HG03432 (cell line): ENCODE measurements at regions not wholly inside any gene's neighbourhood (a gene's known extent, or its start where the extent isn't known, plus 50 kb on each side); places are given as distances from the start of the nearest gene placed in this dataset.

ENCODE experiments used
- ATAC-seq: cut with Tn5 transposase; IDR thresholded peaks from one replicate; pipeline ENCODE4 v1.9.1; 2021; ENCODE audit warnings: mild to moderate bottlenecking, moderate library complexity; ENCODE audit not compliant: unreplicated experiment

DNA sequence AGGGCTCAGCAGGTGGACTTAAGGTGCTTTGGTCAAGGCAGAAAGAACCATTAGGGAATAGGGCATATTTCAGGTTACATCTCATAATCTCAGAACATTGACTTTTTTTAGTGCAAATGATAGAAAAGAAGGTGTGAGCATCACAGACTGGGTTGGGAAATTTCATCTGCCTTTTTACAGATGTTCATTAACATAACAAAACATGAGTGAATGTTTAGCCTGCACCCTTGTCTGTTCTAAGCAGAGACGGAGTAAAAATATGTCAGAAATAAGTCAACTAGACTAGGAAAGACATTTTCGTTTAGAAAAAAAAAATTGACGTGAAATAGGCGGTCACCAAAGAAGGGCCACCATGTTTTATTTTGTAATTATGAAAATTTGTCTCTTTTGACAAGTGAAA is 127.5 kb upstream of the CDH13 start:
- ATAC-seq, result no peak

DNA sequence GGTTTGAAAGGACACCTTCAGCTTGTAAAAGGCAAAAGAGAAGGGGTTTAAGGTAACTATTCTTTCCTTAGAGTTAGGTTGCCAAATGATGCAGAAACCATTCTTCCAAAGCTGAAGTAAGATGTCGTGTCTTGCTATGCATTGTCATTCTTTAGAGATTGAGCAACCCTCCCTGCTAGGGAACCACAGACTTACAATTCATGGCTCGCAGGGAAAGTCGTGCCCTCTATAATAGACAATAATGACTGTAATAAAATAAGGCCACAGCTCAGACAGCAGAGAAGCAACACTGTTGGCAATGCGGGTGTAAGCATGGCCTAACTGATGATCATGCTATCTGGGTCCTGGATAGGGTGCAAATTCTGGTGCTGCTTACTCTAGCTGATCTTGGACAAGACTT is 129.6 kb upstream of the CDH13 start:
- ATAC-seq, result no peak

DNA sequence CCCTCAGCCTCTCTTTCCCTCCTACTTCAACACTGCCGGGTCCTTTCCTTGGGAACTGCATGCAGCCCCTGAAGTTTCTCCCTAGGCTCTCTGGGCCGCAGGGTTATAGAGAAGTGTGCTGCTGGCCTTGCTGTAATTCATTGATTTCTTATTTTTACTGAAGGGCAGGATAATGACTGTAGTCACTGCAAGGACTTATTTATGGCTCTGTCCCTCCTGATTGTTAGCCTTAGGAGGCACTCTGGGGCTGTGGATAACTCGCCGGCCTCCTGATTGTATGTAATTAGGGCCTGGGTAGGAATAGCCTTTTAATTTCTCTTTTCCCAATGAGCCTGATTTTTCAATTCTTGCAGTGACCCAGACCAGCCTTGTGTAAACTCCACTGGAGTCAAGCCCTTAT is 138.3 kb upstream of the CDH13 start:
- ATAC-seq, result no peak

DNA sequence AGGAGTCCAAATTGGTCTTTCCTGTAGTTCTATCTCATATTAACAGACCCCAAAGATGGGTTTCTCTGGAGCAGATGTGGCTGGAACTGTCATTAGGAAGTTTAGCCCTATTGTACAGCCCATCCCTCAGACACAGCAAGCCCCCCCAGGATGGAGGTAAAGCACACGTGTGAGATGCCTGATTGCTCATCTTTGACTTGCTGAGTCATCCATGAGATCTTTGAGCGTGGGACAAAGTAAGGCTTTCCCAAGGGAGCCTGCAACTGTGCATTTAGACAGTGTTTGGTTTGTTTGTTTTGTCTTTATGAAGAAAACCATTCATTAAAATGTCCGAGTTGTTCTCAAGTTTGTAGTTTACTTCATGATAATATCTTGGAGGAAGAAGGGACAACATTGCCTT is 145.3 kb upstream of the CDH13 start:
- ATAC-seq, result no peak

DNA sequence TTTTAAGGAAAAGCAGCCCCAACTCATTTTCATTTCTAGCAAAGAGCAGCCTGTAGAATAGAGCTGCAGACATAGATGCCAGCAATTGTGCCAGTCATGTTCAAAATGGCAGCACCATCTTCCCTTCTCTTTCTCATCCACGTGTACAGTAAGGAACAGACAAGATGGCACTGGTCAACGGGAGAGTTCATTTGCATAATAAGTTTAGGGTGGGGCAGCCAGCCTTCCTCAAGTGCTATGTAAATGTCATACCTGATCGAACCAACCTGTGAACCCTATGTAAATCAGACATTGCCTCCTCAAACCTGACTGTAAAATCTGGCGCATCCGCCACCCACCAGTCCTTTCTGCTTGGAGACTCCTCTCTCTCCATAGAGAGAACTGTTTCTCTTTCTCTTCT is 150.0 kb upstream of the CDH13 start:
- no peak for ATAC-seq

DNA sequence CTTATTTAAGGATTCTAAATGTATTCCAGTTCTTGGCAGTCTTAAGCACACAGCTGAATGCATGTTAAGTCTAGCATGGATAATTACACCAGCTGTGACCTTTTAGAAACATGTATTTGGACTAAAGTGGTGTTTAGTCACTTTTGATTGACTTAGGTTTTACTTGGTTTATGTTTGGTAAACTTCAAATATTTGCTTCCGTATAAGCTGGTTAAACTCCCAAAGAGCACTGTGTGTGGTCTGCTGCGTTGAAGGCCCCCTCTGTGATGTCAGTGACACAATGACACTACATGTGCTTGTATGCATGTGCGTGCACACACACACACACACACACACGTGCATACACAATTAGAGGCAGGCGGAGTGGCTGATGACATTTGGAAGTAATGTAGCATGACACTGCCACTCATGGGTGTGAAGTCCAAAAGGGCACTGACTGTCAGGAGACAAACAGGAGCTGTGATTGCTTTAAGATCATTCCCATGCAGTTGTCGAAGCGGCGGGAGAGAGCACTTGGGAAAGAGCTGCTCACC is 156.1 kb upstream of the CDH13 start:
- ATAC-seq, result no peak

DNA sequence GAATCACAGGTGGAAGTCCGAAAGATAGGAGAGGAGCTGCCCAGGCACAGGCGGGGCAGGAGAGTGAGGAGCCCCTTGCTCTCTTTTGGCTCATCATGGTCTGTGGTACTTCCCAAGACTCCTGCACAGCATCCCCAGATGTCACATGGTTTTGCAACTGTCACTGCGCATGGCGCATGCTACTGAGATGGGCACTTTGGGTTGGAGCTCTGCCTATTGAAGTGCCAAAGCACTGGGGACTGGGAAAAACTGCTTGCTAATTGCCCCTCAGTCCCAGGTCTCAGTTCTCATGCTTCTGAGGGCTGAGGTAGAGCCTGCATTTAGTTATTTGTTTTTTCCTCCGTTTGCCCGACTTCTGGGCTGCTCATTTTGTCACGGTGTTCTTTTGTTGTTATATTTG is 156.8 kb upstream of the CDH13 start:
- no peak for ATAC-seq

DNA sequence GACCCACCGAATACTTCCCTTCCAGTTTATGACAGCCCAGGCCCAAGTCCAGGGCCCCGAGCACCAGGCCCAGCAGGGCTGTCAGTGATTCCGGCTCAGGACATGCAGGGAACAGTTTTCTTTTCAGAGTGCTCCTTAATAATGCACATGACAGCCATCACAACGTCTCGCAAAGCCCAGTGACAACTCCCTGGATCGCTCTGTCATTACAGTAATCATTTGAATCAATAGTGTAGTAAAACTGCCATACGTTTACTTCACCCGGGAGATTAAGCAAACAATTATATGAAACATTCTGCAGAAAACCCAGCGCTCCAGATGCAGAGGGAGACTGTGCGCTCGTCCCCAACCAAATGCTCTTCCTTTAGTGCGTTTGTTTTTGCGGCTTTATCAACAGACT is 162.6 kb upstream of the CDH13 start:
- no peak for ATAC-seq

DNA sequence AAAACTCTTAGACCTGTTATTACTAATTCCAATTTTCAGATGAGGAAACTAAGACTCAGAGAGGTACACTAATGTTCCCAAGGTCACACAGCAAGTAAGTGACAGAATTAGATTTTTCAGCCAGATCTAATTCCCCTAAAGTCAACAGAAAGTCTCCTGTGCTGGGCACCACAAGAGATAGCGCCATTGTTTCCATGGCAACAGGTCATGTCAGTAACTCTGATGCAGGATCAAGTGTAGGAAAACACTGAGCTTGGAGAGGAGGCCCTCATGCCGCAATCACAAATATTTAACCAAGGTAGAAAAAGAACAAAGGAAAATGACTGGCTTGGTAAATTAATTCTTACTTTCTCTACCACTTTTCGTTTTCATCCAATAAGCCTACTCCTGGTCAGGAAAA is 166.0 kb upstream of the CDH13 start:
- no peak for ATAC-seq

DNA sequence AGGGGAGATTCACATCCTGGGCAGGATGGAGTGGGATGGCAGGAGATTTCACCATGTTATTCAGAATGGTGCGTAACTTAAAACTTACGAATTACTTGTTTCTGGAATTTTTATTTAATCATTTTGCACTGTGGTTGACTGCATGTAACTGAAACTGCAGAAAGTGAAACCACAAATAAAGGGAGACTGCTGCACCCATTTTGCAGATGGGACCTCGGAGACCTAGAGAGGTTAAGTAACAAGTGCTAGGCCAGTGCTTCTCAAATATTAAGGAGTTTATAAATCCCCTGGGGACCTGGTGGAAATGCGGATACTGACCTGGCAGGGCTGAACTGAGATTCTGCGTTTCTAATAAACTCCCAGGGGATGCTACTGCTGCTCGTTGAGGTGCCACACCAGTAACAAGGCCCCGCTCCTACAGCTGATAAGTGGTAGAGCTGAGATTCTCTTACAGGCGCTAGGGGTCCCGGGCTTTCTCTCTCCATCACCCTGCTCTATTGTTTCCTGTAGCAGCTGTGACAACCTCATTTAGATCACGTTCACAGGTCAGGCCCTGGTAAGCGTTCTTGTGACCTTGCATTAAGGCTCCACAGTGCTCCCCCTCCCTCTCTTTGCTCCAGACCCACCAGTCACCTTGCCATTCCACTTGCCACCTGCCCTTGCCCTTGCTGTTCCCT is 167.1 kb upstream of the CDH13 start:
- ATAC-seq, result no peak

DNA sequence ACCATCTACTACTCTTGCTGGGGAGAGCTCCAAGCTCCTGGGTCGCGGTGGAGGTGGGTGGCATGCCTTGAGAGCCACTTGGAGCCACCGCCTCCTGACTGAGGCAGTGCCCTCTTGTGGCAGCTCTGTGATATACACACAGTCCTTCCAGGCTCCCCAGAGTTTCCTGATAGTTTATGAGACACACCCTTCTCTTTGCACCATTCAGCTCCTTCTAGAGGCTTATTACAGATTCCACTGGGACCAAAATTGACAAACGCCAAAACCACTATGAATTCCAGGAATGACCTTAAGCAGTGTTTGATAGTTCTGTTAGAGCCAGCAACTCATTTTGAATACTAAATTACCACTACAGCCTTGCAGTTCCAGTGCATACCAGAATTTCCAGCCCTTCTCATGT is 170.1 kb upstream of the CDH13 start:
- ATAC-seq, result peak; percentile 75

DNA sequence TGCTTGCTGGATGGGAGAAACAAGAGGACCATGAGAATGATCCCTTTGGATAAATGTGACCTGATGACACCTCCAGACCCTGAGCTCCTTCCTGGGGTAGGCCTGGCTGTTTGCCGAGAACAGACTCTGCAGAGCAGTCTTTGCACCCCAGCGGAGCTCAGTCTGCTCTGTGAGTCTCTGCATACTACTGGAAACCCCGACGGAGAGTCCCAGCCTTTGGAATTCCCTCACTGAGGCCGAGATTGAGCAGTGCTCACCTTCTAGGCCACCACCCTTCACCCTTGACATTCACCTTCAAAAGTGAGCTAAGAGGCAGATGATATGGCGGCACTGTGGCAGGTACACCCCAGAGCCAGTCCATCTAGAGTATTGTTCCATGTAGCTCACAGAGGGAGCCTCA is 172.2 kb upstream of the CDH13 start:
- no peak for ATAC-seq

DNA sequence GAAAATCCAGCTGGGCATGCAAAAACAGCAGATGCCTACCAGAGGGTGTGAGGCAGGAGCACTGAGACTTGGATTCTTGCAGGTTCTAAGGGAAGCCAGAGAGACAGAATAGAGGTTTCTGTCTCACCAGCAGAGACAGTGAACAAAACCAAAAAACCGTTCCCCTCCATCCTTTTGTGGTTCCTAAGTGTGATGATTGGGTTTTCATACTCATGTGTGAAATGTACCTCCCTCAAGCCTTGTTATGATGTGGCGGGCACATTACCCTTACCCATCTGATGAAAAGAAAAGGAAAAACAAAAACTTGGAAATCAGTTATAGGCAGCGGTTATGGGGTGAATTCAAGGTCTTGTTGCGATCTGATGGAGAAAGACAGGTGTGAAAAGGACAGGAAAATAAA is 172.6 kb upstream of the CDH13 start:
- ATAC-seq, result no peak

DNA sequence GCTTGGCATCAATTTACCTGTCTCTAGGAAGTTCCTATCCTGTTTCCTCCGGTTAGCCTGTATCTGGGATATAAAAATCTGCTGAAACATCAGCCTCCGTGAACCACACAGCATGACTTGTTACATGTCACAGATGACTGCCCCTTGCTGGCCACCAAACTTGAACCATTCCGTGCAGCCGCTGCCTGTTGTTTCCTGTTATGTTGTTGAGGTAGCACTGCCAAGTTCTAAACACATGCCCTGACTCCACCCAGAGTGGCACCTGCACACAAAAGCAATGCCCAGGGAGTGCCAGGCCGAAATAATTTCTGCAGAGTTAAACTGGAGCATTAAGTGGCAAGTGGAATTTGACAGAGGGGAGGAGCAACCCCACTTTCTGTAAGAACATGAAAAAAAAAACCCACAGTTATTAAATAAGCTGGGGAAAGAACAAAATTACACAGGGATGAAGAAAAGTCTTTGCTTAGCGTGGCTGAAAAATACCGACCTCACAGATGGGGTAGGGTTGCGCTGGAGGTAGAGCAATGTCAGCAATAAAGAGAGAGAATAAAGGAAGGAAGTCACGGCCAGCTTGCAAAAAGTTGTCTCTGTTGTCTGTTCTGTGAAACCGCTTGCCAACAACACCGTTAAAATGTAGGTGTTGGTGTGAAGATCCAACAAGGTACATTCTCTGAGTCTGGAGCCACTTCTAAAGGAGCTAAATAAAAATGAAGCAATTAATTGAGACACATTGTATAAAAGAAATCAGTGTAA is 174.6 kb upstream of the CDH13 start:
- ATAC-seq, result no peak

DNA sequence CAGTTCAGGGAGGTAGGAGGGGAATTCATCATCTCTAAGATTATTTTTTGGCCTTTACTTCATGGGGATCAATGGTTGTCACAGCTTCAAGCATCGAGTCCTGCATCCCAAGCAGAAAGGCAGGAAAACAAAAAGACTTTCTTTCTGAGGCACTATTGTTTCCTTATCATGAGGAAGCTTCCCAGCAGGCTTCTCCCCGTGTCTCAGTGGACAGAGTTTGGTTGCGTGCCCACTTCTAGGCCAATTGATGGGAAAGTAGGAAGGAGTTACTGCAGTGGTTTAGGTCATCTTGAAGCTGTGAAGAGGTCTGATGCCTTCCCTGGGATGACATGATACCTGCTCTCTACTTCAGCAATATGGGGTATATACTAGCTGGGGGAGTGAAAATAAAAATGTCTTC is 175.3 kb upstream of the CDH13 start:
- ATAC-seq, result no peak

DNA sequence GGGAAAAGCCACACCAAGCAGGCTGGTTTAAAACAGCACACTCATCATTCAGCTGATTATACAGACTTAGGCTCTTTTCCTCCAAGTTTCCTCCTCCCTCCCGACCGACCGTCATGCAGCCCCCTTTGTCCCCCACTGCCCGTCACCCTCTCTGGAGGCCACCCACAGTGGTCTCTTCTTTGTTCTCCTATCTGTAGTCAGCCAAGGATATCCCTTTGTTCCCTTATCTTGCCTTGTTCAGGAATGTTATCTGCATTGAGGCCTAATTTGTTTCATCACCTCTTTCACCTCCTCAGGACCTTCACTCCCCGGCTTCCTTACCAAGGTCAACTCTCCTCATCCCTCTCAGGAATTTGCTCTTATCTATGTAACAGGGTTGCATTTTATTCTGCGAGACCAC is 186.4 kb upstream of the CDH13 start:
- ATAC-seq, result no peak

DNA sequence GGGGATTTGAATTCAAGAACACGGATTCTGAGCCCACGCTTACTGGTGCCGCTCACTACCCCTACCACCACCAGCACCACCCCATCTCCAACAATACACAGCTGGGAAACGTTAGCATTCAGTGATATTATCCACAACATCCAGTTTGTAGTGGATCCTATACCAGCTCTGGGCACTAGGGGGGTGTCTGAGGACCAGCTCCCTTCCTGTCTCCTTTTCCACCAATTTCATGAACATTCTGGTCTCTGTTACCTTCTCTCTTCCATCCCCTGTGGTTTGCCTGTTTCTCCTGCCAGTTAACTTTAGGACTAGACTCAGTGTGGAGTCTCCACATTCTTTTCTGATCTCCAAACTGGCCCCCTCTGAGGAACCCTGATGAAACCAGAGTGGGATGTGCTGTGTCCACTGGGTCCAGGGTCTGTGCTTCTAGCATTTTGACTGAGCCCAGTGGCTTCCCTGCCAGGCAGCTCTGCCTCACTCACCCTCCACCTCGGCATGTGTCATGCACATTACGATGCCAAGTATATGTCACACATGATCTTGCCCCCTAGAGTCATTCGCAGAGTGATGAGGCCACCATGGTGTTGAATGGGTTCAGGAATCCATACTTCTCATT is 187.0 kb upstream of the CDH13 start:
- peak; percentile 49 for ATAC-seq

DNA sequence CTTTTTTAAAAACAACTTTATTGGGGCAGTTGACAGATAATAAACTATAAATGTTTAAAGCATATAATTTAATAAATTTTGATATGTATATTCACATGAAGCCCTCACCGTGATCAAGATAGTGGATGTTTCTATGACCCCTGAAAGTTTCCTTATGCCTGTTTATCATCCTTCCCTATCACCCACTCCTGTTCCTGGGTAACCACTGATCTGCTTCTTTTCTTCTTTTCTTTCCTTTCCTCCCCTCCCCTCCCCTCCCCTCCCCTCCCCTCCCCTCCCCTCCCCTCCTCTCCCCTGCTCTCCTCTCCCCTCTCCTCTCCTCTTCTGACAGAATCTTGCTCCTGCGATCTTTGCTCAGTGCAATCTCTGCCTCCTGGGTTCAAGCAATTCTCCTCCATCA is 193.7 kb upstream of the CDH13 start:
- no peak for ATAC-seq

DNA sequence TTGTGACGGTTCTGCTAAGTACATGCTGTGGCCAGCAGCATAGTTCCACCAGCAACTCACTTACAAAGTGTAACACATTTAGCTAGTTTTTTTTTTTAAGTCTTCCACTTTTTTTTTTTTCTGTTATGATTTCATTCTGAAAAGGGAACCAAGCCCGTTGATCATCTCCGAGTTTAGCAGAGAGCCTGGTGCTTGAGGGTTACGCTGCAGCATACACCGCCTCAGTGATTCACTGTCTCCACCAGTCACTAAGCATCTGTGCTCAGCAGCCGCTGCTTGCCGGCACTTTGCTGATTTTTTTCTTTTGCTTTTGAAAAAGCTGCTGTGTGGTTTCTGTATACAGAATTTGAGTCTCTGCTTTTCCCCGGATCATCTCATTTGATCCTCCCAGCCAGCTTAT is 194.5 kb upstream of the CDH13 start:
- ATAC-seq, result no peak

DNA sequence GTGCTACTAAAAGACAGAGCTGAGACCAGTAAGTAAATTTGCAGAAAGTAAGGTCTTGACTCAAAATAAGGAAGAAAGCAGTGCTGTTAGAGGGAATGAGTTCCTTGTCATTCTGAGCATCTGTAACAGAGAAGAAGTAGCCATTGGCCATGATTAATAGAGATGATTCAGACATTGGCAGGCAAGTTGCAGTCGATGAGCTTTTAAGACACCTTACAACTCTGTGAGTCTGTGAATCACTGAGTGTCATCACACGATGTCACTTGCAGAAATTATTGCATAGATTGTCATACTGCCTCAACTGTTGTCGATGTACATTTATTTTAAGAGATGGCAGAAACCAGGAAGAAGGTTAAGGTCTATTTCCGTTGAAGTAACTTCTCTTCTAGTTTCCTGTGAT is 201.1 kb upstream of the CDH13 start:
- no peak for ATAC-seq

DNA sequence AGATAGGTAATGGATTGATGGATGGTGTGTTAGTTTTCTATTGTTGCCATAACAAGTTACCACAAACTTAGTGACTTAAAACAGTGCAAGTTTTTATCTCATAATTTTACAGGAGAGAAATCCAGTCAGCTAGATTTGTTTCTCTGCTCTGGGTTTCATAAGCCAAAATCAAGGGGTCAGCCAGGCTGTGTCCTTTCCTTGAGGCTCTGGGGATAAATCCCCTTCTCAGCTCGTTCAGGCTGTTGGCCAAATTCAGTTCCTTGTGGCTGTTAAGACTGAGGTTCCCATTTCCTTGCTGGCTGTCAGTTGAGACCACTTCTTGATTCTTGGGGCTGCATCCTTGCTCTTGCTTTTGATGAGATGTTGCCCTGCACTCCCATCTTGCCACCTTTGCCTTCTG is 204.9 kb upstream of the CDH13 start:
- ATAC-seq, result no peak

DNA sequence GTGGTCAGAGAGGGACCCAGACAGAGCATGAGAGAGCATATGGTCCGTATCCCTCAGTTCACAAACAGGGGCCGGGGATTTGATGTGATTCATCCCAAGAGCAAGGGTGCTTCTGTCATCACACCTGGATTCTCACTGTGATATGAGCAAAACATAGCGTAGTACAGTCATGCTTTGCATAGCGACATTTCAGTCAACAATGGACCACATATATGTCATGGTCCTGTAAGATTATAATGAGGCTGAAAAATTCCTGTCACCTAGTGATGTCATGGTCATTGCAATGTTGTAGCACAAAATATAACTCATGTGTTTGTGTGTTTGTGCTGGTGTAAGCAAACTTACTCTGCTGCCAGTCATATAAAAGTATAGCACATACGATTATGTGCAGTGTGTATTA is 207.4 kb upstream of the CDH13 start:
- no peak for ATAC-seq
